SHP77 treated with DMSO at 0.1 percent for 48 hours (cell line): ENCODE measurements at regions not wholly inside any gene's neighbourhood (a gene's known extent, or its start where the extent isn't known, plus 50 kb on each side); places are given as distances from the start of the nearest gene placed in this dataset.

Experiments
- DNase-seq: peaks from one replicate; lab custom pipeline; 2025; lab: John Stamatoyannopoulos, UW

DNA sequence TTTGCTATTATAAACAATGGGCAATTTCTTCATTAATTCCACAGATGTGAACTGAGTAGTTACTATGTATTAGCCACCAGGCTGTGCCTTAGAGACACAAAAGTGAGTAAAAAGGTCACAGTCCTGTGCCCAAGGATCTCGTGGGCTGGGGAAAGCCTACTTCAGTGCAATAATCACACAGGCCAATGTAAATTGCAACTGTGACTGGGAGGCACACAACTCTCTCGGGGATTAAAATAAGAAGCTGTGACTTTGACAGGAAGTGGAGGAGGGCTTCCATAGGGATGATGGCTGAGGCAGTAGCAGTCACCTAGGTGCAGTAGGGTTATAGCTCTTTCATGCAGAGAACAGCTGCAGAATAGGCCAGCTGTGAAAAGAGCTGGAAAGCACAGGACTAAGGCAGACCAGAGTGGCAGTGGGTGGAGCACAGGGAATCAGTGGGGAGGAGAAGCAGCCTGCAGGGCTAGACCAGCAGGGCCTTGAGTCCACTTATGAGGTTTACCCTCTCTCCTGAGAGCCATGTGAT, 121.9 kb downstream of the MAB21L3 start:
- DNase-seq: no peak

DNA sequence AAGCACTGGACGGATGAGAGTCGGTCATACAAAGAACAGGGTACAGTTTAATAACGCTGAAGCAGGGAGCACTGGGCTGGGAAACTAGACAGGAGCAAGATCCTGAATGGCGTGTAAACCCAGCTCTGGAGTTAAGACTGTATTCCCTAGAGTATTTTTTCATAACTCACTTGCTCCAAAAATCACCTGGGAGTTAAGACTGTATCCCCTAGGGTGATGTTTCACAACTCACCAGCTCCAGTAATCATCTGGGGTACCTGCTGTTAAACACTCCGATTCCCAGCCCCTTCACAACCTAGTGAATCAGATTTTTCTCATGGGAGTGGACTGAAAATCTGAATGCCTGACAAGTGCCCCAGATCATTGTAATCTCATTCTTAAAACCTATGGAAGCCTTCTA, 123.2 kb downstream of the MAB21L3 start:
- no peak for DNase-seq

- no peak for DNase-seq
Observed at GRCh38 chr1:116239916-116240315, 128.7 kb downstream of the MAB21L3 start.

- no peak for DNase-seq
Observed at GRCh38 chr1:116242741-116243140, 130.3 kb upstream of the ATP1A1 start.

- peak; percentile 57 for DNase-seq
Observed at GRCh38 chr1:116243333-116244054, 129.6 kb upstream of the ATP1A1 start.

GRCh38 chr1:116246174-116246573, 126.9 kb upstream of the ATP1A1 start:
- no peak for DNase-seq

DNA sequence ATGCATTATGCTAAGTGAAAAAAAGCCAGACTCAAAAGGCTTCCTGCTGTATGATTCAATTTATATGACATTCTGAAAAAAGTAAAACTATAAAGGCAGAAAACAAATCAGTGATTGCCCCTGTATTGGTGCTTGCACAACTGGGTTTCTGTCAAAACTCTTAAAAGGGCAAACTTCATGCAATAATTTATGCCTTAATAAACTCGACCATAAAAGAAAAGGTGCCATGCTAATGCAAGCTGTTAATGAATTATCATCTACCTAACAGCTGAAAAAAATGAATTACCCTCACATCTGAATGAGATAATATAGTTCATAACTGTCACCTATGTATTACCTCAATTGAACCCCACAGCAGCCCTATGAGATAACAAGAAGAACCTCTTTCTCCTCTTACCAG, 120.8 kb upstream of the ATP1A1 start:
- no peak for DNase-seq

DNA sequence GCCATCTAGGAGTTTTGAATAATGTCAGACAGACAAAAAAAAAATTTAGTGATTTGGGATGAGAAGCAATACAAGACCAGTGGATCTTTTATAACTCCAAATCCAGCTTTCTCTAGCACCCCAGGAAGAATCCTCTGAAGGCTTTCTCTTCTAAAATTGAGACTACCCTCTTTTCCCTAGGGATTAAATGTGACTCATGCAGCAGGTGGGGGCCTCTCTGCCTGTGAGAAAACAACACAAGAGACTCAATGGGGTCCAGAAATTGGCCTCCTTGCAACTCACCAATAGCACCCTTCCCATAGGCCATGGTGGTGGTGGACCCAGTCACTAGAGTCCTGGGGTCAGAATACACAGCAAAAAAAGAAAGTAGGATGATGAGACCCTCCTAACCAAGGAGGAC, 120.3 kb upstream of the ATP1A1 start:
- DNase-seq: no peak

DNA sequence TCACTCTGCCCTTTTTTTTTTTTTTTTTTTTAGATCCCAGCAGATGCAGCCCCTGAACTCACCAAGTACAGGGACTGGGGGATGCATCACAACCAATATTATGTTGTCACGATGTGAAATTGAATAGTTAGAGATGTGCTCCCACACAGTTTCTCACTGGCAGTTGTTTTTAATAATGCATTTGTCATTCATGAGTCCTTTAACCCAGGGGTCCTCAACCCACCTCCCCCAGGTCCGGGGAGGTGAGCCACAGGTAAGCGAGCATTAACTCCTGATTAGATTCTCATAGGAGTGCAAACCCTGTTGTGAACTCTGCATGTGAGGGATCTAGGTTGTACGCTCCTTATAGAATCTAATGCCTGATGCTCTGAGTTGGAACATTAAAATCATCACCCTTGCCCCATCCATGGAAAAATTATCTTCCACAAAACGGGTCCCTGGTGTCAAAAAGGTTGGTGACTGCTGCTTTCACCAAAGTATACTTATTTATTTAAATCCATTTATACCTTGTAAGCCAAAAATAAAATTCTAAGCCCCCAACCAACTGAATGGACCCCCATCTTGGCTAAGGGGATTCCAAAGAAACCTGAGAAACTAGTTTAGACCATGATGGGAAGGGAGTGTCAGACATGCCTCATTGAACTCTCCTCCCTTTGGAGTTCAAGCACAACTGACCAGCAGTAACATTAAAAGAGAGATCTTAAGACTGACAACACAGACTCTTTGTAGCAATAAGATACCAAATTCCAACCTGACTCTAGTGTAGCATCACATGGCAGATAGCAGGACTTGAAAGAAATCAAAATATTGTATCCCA, 119.3 kb upstream of the ATP1A1 start:
- no peak for DNase-seq

DNA sequence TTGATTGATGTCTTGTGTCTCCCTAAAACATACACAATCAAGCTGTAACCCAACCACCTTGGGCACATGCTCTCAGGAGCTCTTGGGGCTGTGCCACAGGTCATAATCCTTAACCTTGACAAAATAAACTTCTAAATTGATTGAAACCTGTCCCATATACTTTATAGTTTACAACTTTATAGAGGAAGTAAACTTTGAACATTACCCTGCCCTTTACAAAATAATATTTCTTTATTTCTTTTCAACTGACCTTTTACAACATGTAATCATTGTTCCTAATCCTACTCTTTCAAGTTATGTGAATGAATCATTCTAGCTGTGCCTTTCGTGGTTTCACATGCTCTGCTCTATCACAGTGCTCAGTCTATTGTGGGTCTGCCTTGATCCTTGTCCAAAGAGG, 118.3 kb upstream of the ATP1A1 start:
- no peak for DNase-seq

DNA sequence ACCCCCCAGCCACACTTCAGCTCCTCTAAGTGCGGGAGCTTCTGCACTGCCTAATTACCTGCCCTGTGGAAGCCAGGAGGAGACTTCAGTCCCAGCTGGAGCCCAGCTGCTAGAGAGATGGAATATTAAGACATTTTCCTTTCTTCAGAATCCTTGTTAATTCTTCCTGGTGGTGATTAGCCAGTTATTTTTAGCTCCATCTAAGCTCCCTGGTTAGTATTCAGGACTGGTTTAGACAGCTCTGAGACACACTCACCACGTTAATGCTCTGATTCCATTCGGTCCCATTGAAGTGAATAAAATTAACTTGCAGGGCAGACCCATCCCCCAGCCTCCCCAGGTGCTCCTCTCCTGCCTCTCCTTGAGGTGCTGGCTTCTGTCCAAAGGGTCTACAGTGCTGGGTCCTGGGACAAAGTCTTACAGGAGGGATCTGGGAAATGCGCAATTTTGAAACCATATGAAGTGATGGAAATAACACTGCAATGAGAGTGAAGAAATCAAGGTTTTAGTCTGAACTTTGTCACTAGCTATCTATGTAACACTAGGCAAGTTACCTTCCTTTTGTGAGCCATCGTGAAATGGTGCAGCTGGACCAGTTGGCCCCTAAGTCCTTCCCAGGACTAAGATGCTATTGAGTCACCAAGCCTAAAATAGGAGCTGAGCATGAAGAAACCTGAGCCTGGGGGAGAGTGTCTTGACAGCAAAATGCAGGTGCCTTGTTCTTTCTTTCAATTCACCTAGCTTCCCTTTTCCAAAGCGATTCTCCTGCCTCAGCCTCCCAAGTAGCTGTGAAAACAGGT, 117.4 kb upstream of the ATP1A1 start:
- no peak for DNase-seq

DNA sequence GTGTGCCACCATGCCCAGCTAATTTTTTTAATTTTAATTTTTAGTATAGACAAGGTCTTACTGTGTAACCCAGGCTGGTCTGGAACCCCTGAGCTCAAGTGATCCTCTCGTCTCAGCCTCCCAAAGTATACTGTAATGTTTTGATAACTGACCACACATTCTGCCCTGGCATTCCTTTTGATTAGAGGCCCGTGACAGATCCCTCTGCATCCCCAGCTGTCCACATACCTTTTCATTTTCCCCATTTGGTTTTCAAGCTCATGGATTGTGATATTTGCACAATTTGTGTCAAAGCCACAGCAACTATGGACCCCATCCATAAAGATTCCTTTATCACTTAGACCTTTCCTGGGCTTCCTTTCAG, 116.8 kb upstream of the ATP1A1 start:
- DNase-seq: no peak

DNA sequence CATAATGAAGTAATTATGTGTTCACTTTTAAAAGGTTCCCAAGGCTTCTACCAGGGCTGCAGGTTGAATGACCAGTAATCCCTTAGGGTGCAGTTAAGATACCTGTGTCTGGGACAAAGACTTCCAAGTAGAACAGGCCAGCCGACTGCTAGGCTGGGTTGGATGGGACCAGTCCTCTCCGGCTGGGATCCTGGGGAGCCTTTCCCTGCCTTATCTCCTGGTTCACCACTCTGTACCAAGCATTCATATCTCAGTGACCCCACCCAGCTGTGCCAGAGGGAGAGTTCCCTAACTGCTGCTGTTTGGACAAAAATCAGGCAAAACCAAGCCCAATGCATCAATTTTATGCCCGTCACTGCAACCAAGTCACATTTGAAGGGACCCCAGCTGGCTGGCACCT, 116.2 kb upstream of the ATP1A1 start:
- no peak for DNase-seq

DNA sequence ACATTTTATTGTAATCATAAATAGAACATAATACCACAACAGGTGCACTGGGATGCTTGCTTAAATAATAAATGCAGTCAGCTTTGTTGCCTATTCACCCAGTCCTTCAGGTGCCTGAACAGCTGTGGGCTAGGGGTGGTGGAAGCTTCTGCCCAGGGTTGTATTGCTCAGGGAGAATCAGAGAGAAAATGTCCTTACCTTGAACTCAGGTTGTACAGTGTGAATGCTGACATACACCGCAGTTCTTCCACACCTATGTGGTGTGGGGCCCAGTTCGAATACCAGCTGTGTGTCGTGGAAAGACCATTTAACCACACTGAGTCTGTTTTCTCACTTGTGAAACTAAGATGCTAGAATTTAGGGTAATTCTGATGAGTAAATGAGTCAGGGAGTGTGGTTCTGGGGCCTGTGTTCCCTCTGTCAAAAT, 115.7 kb upstream of the ATP1A1 start:
- DNase-seq: no peak

DNA sequence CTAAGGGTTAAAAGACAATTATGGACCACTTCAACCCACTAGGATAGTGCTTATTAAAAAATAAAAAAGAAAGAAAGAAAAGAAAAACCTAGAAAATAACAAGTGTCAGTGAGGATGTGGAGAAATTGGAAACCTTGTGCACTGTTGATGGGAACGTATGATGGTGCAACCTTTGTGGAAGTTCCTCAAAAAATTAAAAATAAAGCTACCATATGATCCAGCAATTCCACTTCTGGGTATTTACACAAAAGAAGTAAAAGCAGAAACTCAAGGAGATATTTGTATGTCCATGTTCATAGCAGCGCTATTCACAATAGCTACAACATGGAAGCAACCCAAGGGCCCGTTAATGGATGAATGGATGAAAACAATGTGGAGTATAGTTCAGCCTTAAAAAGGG, 115.2 kb upstream of the ATP1A1 start:
- DNase-seq: no peak

GRCh38 chr1:116258668-116259419, 114.2 kb upstream of the ATP1A1 start:
- no peak for DNase-seq

DNA sequence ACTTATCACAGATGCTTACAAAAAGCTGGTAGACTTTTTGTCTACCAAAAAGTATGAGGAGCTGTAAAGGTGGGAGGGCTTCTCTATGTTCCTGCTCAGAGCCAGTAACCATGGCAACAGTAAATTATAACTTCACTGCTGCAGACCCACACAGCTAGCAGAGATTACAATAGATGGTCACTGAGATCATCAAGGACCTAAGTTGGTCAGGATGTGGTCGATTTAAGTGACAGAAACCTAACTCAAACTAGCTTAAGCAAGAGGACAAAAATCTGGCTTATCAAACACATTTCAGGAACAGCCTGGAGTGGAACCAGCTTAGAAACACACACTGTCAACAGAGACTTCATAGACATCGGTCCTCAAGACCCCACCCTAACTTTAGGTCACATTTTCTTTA, 113.4 kb upstream of the ATP1A1 start:
- no peak for DNase-seq

DNA sequence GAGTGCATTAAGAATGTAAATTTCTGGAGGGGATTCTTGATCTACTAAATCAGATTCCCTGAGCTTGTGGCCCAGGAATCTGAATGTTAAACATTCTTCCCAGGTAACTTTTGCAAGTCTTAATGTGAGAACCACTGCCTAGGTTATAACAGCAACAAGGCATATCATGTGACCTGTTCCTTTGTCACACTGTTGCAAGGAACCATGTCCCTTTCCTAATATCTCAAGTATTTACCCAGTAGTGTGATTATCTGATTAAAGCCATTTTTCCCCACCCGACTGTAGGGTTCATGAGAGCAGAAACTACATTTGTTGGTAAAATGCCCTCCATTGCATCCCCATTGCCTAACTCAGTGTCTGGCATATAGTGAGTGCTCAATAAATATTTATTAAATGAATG, 112.9 kb upstream of the ATP1A1 start:
- DNase-seq: no peak

GRCh38 chr1:116260621-116261020, 112.4 kb upstream of the ATP1A1 start:
- no peak for DNase-seq

- DNase-seq: no peak
Observed at GRCh38 chr1:116261227-116261626, 111.8 kb upstream of the ATP1A1 start.

GRCh38 chr1:116262207-116262994, 110.6 kb upstream of the ATP1A1 start:
- no peak for DNase-seq
